SK-N-SH treated with all-trans-retinoic acid at 6 μM for 48 hours (cell line): ENCODE measurements at regions not wholly inside any gene's neighbourhood (a gene's known extent, or its start where the extent isn't known, plus 50 kb on each side); places are given as distances from the start of the nearest gene placed in this dataset.

ENCODE experiments used
- ATAC-seq: fragments of 200-7000 bp; cut with Tn5 transposase; 3 replicates; pipeline ENCODE4 v1.9.1; 2020; ENCODE audit warnings: mild to moderate bottlenecking, moderate library complexity
- ARNTL ChIP-seq: fragments of 450-650 bp; formaldehyde crosslinking; IDR thresholded peaks from 2 replicates; pipeline ENCODE4 v1.5.0; 2020; ENCODE audit warnings: low read depth, mild to moderate bottlenecking, moderate library complexity, borderline replicate concordance
- BACH2 ChIP-seq: fragments of 250-450 bp; sonication (Bioruptor Pico); IDR thresholded peaks from 2 replicates; pipeline ENCODE4 v1.9.0; 2021; ENCODE audit warnings: mild to moderate bottlenecking, borderline replicate concordance
- ESRRG ChIP-seq: fragments of 250-450 bp; sonication (Bioruptor Pico); IDR thresholded peaks from 2 replicates; pipeline ENCODE4 v1.6.1; 2021; ENCODE audit warnings: mild to moderate bottlenecking
- GLIS3 ChIP-seq: fragments of 250-450 bp; sonication (Bioruptor Pico); IDR thresholded peaks from 2 replicates; pipeline ENCODE4 v1.5.0; 2020; ENCODE audit warnings: mild to moderate bottlenecking, moderate library complexity
- ISL1 ChIP-seq: fragments of 250-450 bp; sonication (Bioruptor Pico); IDR thresholded peaks from 2 replicates; pipeline ENCODE4 v2.1.2; 2022; ENCODE audit warnings: mild to moderate bottlenecking, moderate library complexity
- OSR1 ChIP-seq: fragments of 250-450 bp; sonication (Bioruptor Pico); IDR thresholded peaks from 2 replicates; pipeline ENCODE4 v1.8.0; 2022; ENCODE audit warnings: moderate library complexity, mild to moderate bottlenecking, inconsistent platforms
- PATZ1 ChIP-seq: fragments of 250-450 bp; sonication (Bioruptor Pico); IDR thresholded peaks from 2 replicates; pipeline ENCODE4 v1.8.0; 2020; ENCODE audit warnings: mild to moderate bottlenecking, moderate library complexity, borderline replicate concordance
- POU6F1 ChIP-seq: fragments of 250-450 bp; sonication (Bioruptor Pico); IDR thresholded peaks from 2 replicates; pipeline ENCODE4 v1.8.0; 2021; ENCODE audit warnings: low read depth, mild to moderate bottlenecking, moderate library complexity, borderline replicate concordance
- PPARA ChIP-seq: fragments of 250-450 bp; sonication (Bioruptor Pico); IDR thresholded peaks from 2 replicates; pipeline ENCODE4 v1.5.0; 2020; ENCODE audit warnings: mild to moderate bottlenecking, borderline replicate concordance
- RARB ChIP-seq: fragments of 250-450 bp; sonication (Bioruptor Pico); IDR thresholded peaks from 2 replicates; pipeline ENCODE4 v1.8.0; 2021; ENCODE audit warnings: mild to moderate bottlenecking, moderate library complexity
- SNAI2 ChIP-seq: fragments of 250-450 bp; sonication (Bioruptor Pico); IDR thresholded peaks from 2 replicates; pipeline ENCODE4 v1.5.0; 2020; ENCODE audit warnings: mild to moderate bottlenecking, moderate library complexity
- TCF4 ChIP-seq: fragments of 250-450 bp; sonication (Bioruptor Pico); IDR thresholded peaks from 2 replicates; pipeline ENCODE4 v1.8.0; 2021; ENCODE audit warnings: mild to moderate bottlenecking, moderate library complexity, borderline replicate concordance
- TOX ChIP-seq: fragments of 250-450 bp; sonication (Bioruptor Pico); IDR thresholded peaks from 2 replicates; pipeline ENCODE4 v1.8.0; 2021; ENCODE audit warnings: mild to moderate bottlenecking, moderate library complexity, borderline replicate concordance
- TSHZ2 ChIP-seq: fragments of 250-450 bp; sonication (Bioruptor Pico); IDR thresholded peaks from 2 replicates; pipeline ENCODE4 v1.5.0; 2020; ENCODE audit warnings: mild to moderate bottlenecking, moderate library complexity
- ZC3H10 ChIP-seq: fragments of 250-450 bp; sonication (Bioruptor Pico); IDR thresholded peaks from 2 replicates; pipeline ENCODE4 v1.5.1; 2021; ENCODE audit warnings: mild to moderate bottlenecking, moderate library complexity
- ZFP3 ChIP-seq: fragments of 250-450 bp; sonication (Bioruptor Pico); IDR thresholded peaks from 2 replicates; pipeline ENCODE4 v1.5.0; 2020; ENCODE audit warnings: mild to moderate bottlenecking, moderate library complexity
- ZFP30 ChIP-seq: fragments of 450-650 bp; formaldehyde crosslinking; IDR thresholded peaks from 2 replicates; pipeline ENCODE4 v1.5.0; 2022; ENCODE audit warnings: mild to moderate bottlenecking, moderate library complexity
- ZNF565 ChIP-seq: fragments of 450-650 bp; formaldehyde crosslinking; conservative IDR thresholded peaks from 2 replicates; pipeline ENCODE4 v1.5.0; 2020; ENCODE audit warnings: low read depth, mild to moderate bottlenecking, moderate library complexity
- ZNF70 ChIP-seq: fragments of 450-650 bp; formaldehyde crosslinking; IDR thresholded peaks from 2 replicates; pipeline ENCODE4 v1.5.0; 2020; ENCODE audit warnings: mild to moderate bottlenecking, moderate library complexity
- ZNF8 ChIP-seq: fragments of 450-650 bp; formaldehyde crosslinking; IDR thresholded peaks from 2 replicates; pipeline ENCODE4 v1.5.0; 2020; ENCODE audit warnings: mild to moderate bottlenecking, moderate library complexity
- TF ChIP-seq, protein P1 (sequence below): fragments of 250-450 bp; sonication (Bioruptor Pico); IDR thresholded peaks from 2 replicates; pipeline ENCODE4 v1.5.1; 2021; ENCODE audit warnings: mild to moderate bottlenecking, moderate library complexity
- TF ChIP-seq, protein P2 (sequence below): fragments of 250-450 bp; sonication (Bioruptor Pico); IDR thresholded peaks from 2 replicates; pipeline ENCODE4 v1.5.1; 2020; ENCODE audit warnings: low read depth, mild to moderate bottlenecking, moderate library complexity

- TF ChIP-seq ZFP3 (CRISPR knock-in tag): no peak
- no peak for TF ChIP-seq GLIS3 (CRISPR knock-in tag)
- TF ChIP-seq, protein P1, sequence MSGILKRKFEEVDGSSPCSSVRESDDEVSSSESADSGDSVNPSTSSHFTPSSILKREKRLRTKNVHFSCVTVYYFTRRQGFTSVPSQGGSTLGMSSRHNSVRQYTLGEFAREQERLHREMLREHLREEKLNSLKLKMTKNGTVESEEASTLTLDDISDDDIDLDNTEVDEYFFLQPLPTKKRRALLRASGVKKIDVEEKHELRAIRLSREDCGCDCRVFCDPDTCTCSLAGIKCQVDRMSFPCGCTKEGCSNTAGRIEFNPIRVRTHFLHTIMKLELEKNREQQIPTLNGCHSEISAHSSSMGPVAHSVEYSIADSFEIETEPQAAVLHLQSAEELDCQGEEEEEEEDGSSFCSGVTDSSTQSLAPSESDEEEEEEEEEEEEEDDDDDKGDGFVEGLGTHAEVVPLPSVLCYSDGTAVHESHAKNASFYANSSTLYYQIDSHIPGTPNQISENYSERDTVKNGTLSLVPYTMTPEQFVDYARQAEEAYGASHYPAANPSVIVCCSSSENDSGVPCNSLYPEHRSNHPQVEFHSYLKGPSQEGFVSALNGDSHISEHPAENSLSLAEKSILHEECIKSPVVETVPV (CRISPR knock-in tag): no peak
These were observed 113.2 kb upstream of the BEND6 start (continued) for GRCh38 chr6:56841751-56842150.

- no peak for ATAC-seq
- TF ChIP-seq ZNF565 (no peak), ARNTL (CRISPR knock-in tag) (no peak), ZNF8 (no peak), PPARA (CRISPR knock-in tag) (no peak), TOX (no peak), GLIS3 (CRISPR knock-in tag) (no peak), ZC3H10 (CRISPR knock-in tag) (no peak), TSHZ2 (no peak), ISL1 (CRISPR knock-in tag) (no peak), SNAI2 (no peak), ZFP30 (CRISPR knock-in tag) (no peak), BACH2 (no peak), ESRRG (CRISPR knock-in tag) (no peak), TCF4 (CRISPR knock-in tag) (no peak), POU6F1 (CRISPR knock-in tag) (no peak), OSR1 (CRISPR knock-in tag) (no peak), PATZ1 (CRISPR knock-in tag) (no peak), ZNF70 (CRISPR knock-in tag) (no peak), RARB (no peak)
- TF ChIP-seq, protein P2, sequence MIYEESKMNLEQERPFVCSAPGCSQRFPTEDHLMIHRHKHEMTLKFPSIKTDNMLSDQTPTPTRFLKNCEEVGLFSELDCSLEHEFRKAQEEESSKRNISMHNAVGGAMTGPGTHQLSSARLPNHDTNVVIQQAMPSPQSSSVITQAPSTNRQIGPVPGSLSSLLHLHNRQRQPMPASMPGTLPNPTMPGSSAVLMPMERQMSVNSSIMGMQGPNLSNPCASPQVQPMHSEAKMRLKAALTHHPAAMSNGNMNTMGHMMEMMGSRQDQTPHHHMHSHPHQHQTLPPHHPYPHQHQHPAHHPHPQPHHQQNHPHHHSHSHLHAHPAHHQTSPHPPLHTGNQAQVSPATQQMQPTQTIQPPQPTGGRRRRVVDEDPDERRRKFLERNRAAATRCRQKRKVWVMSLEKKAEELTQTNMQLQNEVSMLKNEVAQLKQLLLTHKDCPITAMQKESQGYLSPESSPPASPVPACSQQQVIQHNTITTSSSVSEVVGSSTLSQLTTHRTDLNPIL (CRISPR knock-in tag): no peak
These were observed 113.5 kb upstream of the BEND6 start for GRCh38 chr6:56841381-56841749.

GRCh38 chr6:56840467-56841380 lies 114.2 kb upstream of the BEND6 start:
- ATAC-seq: peak; percentile 35
- TF ChIP-seq ISL1 (CRISPR knock-in tag) (peak; percentile 62), ZNF565 (no peak), GLIS3 (CRISPR knock-in tag) (no peak), BACH2 (no peak), ZFP30 (CRISPR knock-in tag) (no peak), ZNF8 (no peak), TCF4 (CRISPR knock-in tag) (no peak), TOX (no peak), TSHZ2 (no peak), ZC3H10 (CRISPR knock-in tag) (no peak), RARB (no peak)
- TF ChIP-seq, protein P2 (CRISPR knock-in tag): peak; percentile 88; the same call in 1 of the 2 replicates
